ENCODE measurements at regions not wholly inside any gene's neighbourhood (a gene's known extent, or its start where the extent isn't known, plus 50 kb on each side); places are given as distances from the start of the nearest gene placed in this dataset.

DNA sequence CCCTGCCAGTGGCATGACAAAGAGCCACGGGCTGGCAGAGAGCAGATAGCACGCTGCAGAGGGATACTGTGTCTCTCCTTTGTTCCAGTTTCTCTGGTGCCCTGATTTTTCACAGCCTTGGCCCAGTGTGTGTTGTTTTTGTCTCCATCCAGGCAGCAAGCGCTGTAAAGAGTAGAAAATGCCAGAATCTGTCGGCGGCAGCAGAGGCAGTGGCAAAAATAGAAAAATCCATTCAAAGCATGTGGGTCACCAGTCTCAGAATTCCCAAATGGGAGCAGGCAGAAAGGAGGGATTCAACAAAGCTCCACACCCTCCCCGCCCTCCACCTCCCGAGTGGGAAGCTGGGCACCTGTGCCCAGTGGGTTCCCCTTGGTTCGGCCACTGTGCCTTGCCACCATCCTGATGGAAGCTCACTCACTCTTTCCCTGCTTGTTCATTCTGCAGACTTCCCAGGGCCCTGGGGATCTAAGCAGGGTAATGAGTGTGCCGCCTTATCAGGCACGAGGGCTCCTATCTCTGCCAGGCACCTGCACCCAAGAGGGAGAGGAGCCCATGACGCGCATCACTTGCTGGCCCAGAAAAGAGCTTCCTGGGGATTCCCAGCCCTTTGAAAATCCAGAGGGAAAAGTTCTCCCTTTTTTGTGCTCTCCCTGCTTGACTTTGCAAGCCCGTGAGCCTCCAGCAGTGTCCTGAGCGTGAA is 416.9 kb downstream of the IRS2 start:
- intact Hi-C loops (cut with DNase I): no loop called here
- Histone ChIP-seq H3K4me3 (no peak overlapping the region), H3K27me3 (no peaks in the 10 kb centered on the region), H3K27ac (no peak overlapping the region), H3K9me3 (no peaks in the 10 kb centered on the region), H3K4me1 (no peaks in the 10 kb centered on the region), H3K36me3 (no peaks in the 10 kb centered on the region), H3K9ac (ENCODE audit: low read depth in 2 of 2, low read length in 2 of 2) (no peak overlapping the region)
- DNase-seq: no peak
- TF ChIP-seq, protein P1, sequence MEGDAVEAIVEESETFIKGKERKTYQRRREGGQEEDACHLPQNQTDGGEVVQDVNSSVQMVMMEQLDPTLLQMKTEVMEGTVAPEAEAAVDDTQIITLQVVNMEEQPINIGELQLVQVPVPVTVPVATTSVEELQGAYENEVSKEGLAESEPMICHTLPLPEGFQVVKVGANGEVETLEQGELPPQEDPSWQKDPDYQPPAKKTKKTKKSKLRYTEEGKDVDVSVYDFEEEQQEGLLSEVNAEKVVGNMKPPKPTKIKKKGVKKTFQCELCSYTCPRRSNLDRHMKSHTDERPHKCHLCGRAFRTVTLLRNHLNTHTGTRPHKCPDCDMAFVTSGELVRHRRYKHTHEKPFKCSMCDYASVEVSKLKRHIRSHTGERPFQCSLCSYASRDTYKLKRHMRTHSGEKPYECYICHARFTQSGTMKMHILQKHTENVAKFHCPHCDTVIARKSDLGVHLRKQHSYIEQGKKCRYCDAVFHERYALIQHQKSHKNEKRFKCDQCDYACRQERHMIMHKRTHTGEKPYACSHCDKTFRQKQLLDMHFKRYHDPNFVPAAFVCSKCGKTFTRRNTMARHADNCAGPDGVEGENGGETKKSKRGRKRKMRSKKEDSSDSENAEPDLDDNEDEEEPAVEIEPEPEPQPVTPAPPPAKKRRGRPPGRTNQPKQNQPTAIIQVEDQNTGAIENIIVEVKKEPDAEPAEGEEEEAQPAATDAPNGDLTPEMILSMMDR (IDR thresholded peaks at IDR 0.05): no peak

DNA sequence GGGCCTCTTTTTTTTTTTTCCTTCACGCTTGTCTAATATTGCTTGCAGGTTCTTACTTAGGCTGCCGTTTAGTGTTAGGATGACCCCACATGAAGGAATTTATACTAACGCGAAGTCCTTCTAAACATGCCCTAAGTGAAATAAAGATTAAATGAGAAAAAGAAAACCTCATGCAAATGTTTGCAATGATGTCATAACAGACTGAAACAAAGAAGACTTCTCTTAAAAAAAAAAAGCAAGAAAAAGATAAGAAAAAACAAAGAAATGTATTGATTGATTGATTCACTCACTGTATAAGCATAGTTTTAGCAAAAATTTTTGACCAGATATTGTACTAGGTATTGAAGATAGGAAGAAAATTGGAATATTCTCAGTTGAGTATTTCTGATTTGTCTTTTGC is 418.2 kb downstream of the IRS2 start:
- intact Hi-C loops (cut with DNase I): no loop called here
- H3K27ac ChIP-seq: no peak overlapping the region
- no peak overlapping the region for H3K4me3 ChIP-seq
- no peaks in the 10 kb centered on the region for H3K36me3 ChIP-seq
- TF ChIP-seq, protein P1 (IDR thresholded peaks at IDR 0.05): no peak
- no peaks in the 10 kb centered on the region for H3K27me3 ChIP-seq
- no peak for DNase-seq
- no peaks in the 10 kb centered on the region for H3K4me1 ChIP-seq
- no peak overlapping the region for H3K9ac ChIP-seq (ENCODE audit: low read depth in 2 of 2, low read length in 2 of 2)
- no peaks in the 10 kb centered on the region for H3K9me3 ChIP-seq

- no peaks in the 10 kb centered on the region for H3K36me3 ChIP-seq
- H3K27me3 ChIP-seq: no peaks in the 10 kb centered on the region
- H3K4me1 ChIP-seq: no peaks in the 10 kb centered on the region
- TF ChIP-seq, protein P1 (IDR thresholded peaks at IDR 0.05): no peak
- intact Hi-C loops (cut with DNase I): no loop called here
- no peak overlapping the region for H3K9ac ChIP-seq (ENCODE audit: low read depth in 2 of 2, low read length in 2 of 2)
- H3K4me3 ChIP-seq: no peak overlapping the region
- no peak overlapping the region for H3K27ac ChIP-seq
- DNase-seq: no peak
- H3K9me3 ChIP-seq: no peaks in the 10 kb centered on the region
Measured at GRCh38 chr13:109366525-109366924, 419.9 kb downstream of the IRS2 start.

DNA sequence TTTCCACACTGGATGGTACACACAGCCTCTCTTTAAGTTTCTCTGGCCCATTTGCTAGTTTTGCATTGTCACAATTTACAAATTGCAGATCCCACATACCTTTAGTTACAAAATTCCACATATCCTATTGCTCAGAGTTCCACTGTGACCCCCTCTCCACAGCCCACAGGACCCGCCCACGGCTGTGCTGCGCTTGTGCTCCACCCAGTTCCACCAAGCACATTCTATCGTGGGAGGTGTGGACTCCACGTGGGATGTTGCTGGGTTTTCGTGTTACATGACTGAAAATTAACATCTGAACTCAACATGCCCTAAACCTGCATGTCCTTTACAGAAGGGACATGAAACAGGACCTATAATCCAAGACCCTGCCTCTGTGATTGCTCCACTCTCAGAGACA is 423.0 kb downstream of the IRS2 start:
- intact Hi-C loops (cut with DNase I): no loop called here
- H3K4me1 ChIP-seq: no peaks in the 10 kb centered on the region
- DNase-seq: no peak

GRCh38 chr13:109362616-109363015 is 423.8 kb downstream of the IRS2 start:
- Histone ChIP-seq H3K27me3 (no peaks in the 10 kb centered on the region), H3K4me1 (no peaks in the 10 kb centered on the region), H3K4me3 (no peak overlapping the region), H3K27ac (no peak overlapping the region), H3K36me3 (no peaks in the 10 kb centered on the region), H3K9ac (ENCODE audit: low read depth in 2 of 2, low read length in 2 of 2) (no peak overlapping the region), H3K9me3 (no peaks in the 10 kb centered on the region)
- intact Hi-C loops (cut with DNase I): no loop called here
- DNase-seq: no peak
- TF ChIP-seq, protein P1 (IDR thresholded peaks at IDR 0.05): no peak

More for the DNA sequence above, 423.0 kb downstream of the IRS2 start:
- H3K4me3 ChIP-seq: no peak overlapping the region
- no peak overlapping the region for H3K27ac ChIP-seq
- TF ChIP-seq, protein P1 (IDR thresholded peaks at IDR 0.05): no peak
- no peak overlapping the region for H3K9ac ChIP-seq (ENCODE audit: low read depth in 2 of 2, low read length in 2 of 2)
- no peaks in the 10 kb centered on the region for H3K27me3 ChIP-seq
- H3K36me3 ChIP-seq: no peaks in the 10 kb centered on the region
- no peaks in the 10 kb centered on the region for H3K9me3 ChIP-seq
